GM18505 (cell line): ENCODE measurements at regions not wholly inside any gene's neighbourhood (a gene's known extent, or its start where the extent isn't known, plus 50 kb on each side); places are given as distances from the start of the nearest gene placed in this dataset.
"Not testable (repeated sequence)": the region's sequence is repeated elsewhere in the genome, so short reads cannot be mapped to it uniquely, and the experiment has no call there.

ENCODE experiments used
- ATAC-seq: cut with Tn5 transposase; IDR thresholded peaks from one replicate; pipeline ENCODE4 v1.9.1; 2021; ENCODE audit not compliant: unreplicated experiment
- POLR2A ChIP-seq: IDR thresholded peaks from 4 replicates; pipeline ENCODE4 v1.6.1; 2011; ENCODE audit warnings: borderline replicate concordance; ENCODE audit not compliant: insufficient read depth, insufficient read length; ENCODE audit errors: extremely low read depth

GRCh38 chr5:101271416-101271815, 368.3 kb upstream of the ST8SIA4 start:
- ATAC-seq: no peak
- TF ChIP-seq POLR2A: no peak

- ATAC-seq: no peak
- TF ChIP-seq POLR2A: no peak
These were observed 357.8 kb upstream of the ST8SIA4 start for GRCh38 chr5:101260857-101261256.

GRCh38 chr5:101253096-101253495, 350.0 kb upstream of the ST8SIA4 start:
- TF ChIP-seq POLR2A: no peak
- ATAC-seq: no peak

- TF ChIP-seq POLR2A: no peak
- no peak for ATAC-seq
These were observed 341.5 kb upstream of the ST8SIA4 start for GRCh38 chr5:101244621-101245020.

GRCh38 chr5:101212942-101213514, 309.9 kb upstream of the ST8SIA4 start:
- no peak for TF ChIP-seq POLR2A
- no peak for ATAC-seq

- no peak for TF ChIP-seq POLR2A
- ATAC-seq: no peak
These were observed 303.5 kb upstream of the ST8SIA4 start for GRCh38 chr5:101206534-101206933.

GRCh38 chr5:101205065-101205464, 302.0 kb upstream of the ST8SIA4 start:
- ATAC-seq: not testable (repeated sequence)

- not testable (repeated sequence) for ATAC-seq
These were observed 277.3 kb upstream of the ST8SIA4 start for GRCh38 chr5:101180365-101180764.

GRCh38 chr5:101176605-101177004, 273.5 kb upstream of the ST8SIA4 start:
- no peak for ATAC-seq

GRCh38 chr5:101174981-101175380, 271.9 kb upstream of the ST8SIA4 start:
- no peak for ATAC-seq
- TF ChIP-seq POLR2A: no peak

More at GRCh38 chr5:101176605-101177004, 273.5 kb upstream of the ST8SIA4 start:
- no peak for TF ChIP-seq POLR2A

GRCh38 chr5:101163088-101163487, 260.0 kb upstream of the ST8SIA4 start:
- no peak for ATAC-seq
- TF ChIP-seq POLR2A: no peak

GRCh38 chr5:101160002-101160401, 256.9 kb upstream of the ST8SIA4 start:
- no peak for ATAC-seq
- no peak for TF ChIP-seq POLR2A

- ATAC-seq: no peak
- TF ChIP-seq POLR2A: no peak
These were observed 255.9 kb upstream of the ST8SIA4 start for GRCh38 chr5:101159006-101159405.

GRCh38 chr5:101153526-101153925, 250.4 kb upstream of the ST8SIA4 start:
- no peak for TF ChIP-seq POLR2A
- no peak for ATAC-seq

- ATAC-seq: no peak
- no peak for TF ChIP-seq POLR2A
These were observed 240.4 kb upstream of the ST8SIA4 start for GRCh38 chr5:101143526-101143925.
